K562 (cell line): ENCODE measurements at regions not wholly inside any gene's neighbourhood (a gene's known extent, or its start where the extent isn't known, plus 50 kb on each side); places are given as distances from the start of the nearest gene placed in this dataset.

ENCODE experiments used
- ATAC-seq: fragments of 200-7000 bp; cut with Tn5 transposase; 3 replicates; pipeline ENCODE4 v1.9.1; 2020; ENCODE audit warnings: moderate library complexity
- BruUV-seq: library from RNA; stranded (reverse); fragments of 400-500 nt; replicated peaks from 2 replicates; lab custom pipeline; 2021; lab: Mats Ljungman, UMichigan
- CTCF ChIA-PET: fragments of 300-600 bp; formaldehyde crosslinking; extraction: SDS; loops from one replicate; lab custom pipeline; 2021; ENCODE audit warnings: low intra/inter-chr PET ratio; lab: Yijun Ruan, JAX
- POLR2A ChIA-PET: fragments of 300-600, 350-650 bp; sonication (Branson Sonifier 250); formaldehyde crosslinking; extraction: SDS; loops from one replicate; lab custom pipeline; 2021; ENCODE audit warnings: antibody characterized with exemption, inconsistent platforms; lab: Yijun Ruan, JAX
- DNase-seq, 4 experiments: peaks; one replicate each; pipeline versions ENCODE4 v3.0.0 to v3.0.0-alpha.2; 2011 to 2018; ENCODE audit warnings: low spot score in 3 of 4, mixed read lengths in 3 of 4; ENCODE audit errors: extremely low read depth in 1 of 4
- FAIRE-seq: peaks from 2 replicates; lab custom pipeline; 2011; peaks lifted over from hg19 to GRCh38; lab: Jason Lieb, UNC
- H2AFZ ChIP-seq: 2 replicates; pipeline ENCODE4 v1.6.0; 2011; ENCODE audit warnings: low read depth, low read length, control low read depth, inconsistent platforms
- H3K27ac ChIP-seq: fragments of 200-600 bp; 3 replicates; pipeline ENCODE4 v1.8.0; 2011; ENCODE audit warnings: low read depth, mild to moderate bottlenecking, control low read depth, inconsistent platforms, low read length, moderate library complexity, mixed read lengths; ENCODE audit errors: extremely low read depth
- H3K27me3 ChIP-seq, 2 experiments: fragments of 300-600 bp in 1 of 2; 2 replicates in 1 of 2; 3 replicates in 1 of 2; pipeline versions ENCODE4 v1.6.0 to v1.8.0; 2011; ENCODE audit warnings: inconsistent platforms in 2 of 2, low read length in 2 of 2, mild to moderate bottlenecking in 1 of 2, mixed read lengths in 1 of 2, moderate library complexity in 1 of 2; ENCODE audit not compliant: control insufficient read depth in 2 of 2, insufficient read depth in 2 of 2
- H3K36me3 ChIP-seq: fragments of 300-600 bp; 3 replicates; pipeline ENCODE4 v1.8.0; 2011; ENCODE audit warnings: mild to moderate bottlenecking, low read length, inconsistent platforms; ENCODE audit not compliant: control insufficient read depth, insufficient read depth
- H3K4me1 ChIP-seq, 2 experiments: fragments of 200-600 bp in 1 of 2; replicated peaks in 1 of 2; 2 replicates in 1 of 2; 3 replicates in 1 of 2; pipeline versions ENCODE4 v1.5.1 to v1.8.0; 2011; ENCODE audit warnings: inconsistent platforms in 2 of 2, low read length in 2 of 2, mild to moderate bottlenecking in 1 of 2, mixed read lengths in 1 of 2, moderate library complexity in 1 of 2; ENCODE audit not compliant: control insufficient read depth in 2 of 2, insufficient read depth in 2 of 2
- H3K4me2 ChIP-seq: 2 replicates; pipeline ENCODE4 v1.6.1; 2011; ENCODE audit warnings: low read length, control low read depth, inconsistent platforms, mixed read lengths; ENCODE audit not compliant: insufficient read depth
- H3K4me3 ChIP-seq: fragments of 200-600 bp; sonication (generic), shearing (Covaris generic); 2 replicates; pipeline ENCODE4 v1.5.1; 2016; ENCODE audit warnings: control low read depth, inconsistent platforms
- H3K79me2 ChIP-seq: fragments of 200-600 bp; 3 replicates; pipeline ENCODE4 v1.8.0; 2011; ENCODE audit warnings: low read length, inconsistent platforms; ENCODE audit not compliant: control insufficient read depth, insufficient read depth
- H3K9ac ChIP-seq, 2 experiments: 2 replicates each; pipeline versions ENCODE4 v1.6.0 to v1.6.1; 2011; ENCODE audit warnings: low read depth in 2 of 2, low read length in 2 of 2, control low read depth in 1 of 2, inconsistent platforms in 1 of 2, mild to moderate bottlenecking in 1 of 2, mixed read lengths in 1 of 2; ENCODE audit not compliant: insufficient read depth in 1 of 2
- H3K9me1 ChIP-seq: one replicate; pipeline ENCODE4 v1.6.0; 2011; ENCODE audit warnings: inconsistent platforms, mild to moderate bottlenecking, low read length, moderate library complexity; ENCODE audit not compliant: control insufficient read depth, insufficient read depth
- H3K9me3 ChIP-seq: replicated peaks from 2 replicates; pipeline ENCODE4 v1.5.1; 2011; ENCODE audit warnings: low read depth, low read length, inconsistent platforms; ENCODE audit not compliant: control insufficient read depth, insufficient read depth
- H4K20me1 ChIP-seq: replicated peaks from 2 replicates; pipeline ENCODE4 v1.6.1; 2011; ENCODE audit warnings: low read length, inconsistent platforms, mixed read lengths; ENCODE audit not compliant: control insufficient read depth, insufficient read depth
- ARID1B ChIP-seq: fragments of 450-650 bp; IDR thresholded peaks from 2 replicates; pipeline ENCODE4 v1.6.1; 2016; ENCODE audit warnings: antibody characterized with exemption, mild to moderate bottlenecking, inconsistent platforms
- GABPB2 ChIP-seq: fragments of 250-450 bp; sonication (Bioruptor Pico); conservative IDR thresholded peaks from 2 replicates; pipeline ENCODE4 v1.5.1; 2021; ENCODE audit warnings: mild to moderate bottlenecking
- NBN ChIP-seq: fragments of 450-650 bp; IDR thresholded peaks from 2 replicates; pipeline ENCODE4 v1.6.1; 2016; ENCODE audit warnings: low read depth, mild to moderate bottlenecking
- RB1 ChIP-seq: fragments of 450-650 bp; IDR thresholded peaks from 2 replicates; pipeline ENCODE4 v1.6.1; 2017; ENCODE audit warnings: low read depth, mild to moderate bottlenecking
- RBM25 ChIP-seq: fragments of 200-400 bp; formaldehyde crosslinking; IDR thresholded peaks from 2 replicates; pipeline ENCODE4 v1.6.1; 2018; ENCODE audit warnings: low read length, low read depth, moderate library complexity; ENCODE audit not compliant: severe bottlenecking
- SAFB ChIP-seq: fragments of 200-400 bp; formaldehyde crosslinking; IDR thresholded peaks from 2 replicates; pipeline ENCODE4 v1.6.1; 2017; ENCODE audit warnings: low read depth, low read length, borderline replicate concordance
- SPI1 ChIP-seq: IDR thresholded peaks from 2 replicates; pipeline ENCODE4 v1.6.1; 2011; ENCODE audit warnings: low read depth, low read length, control low read depth, borderline replicate concordance
- SRSF3 ChIP-seq: fragments of 200-400 bp; formaldehyde crosslinking; IDR thresholded peaks from 2 replicates; pipeline ENCODE4 v1.6.1; 2016; ENCODE audit warnings: mild to moderate bottlenecking, low read length, moderate library complexity; ENCODE audit not compliant: insufficient read depth
- TBL1XR1 ChIP-seq, 2 experiments: IDR thresholded peaks; 2 replicates each; pipeline ENCODE4 v1.6.1; 2012; ENCODE audit warnings: improper control_type of control experiment in 2 of 2, low read length in 2 of 2, mild to moderate bottlenecking in 1 of 2
- TCF7 ChIP-seq: sonication (generic); IDR thresholded peaks from 2 replicates; pipeline ENCODE4 v1.6.1; 2016; ENCODE audit warnings: antibody characterized with exemption, borderline replicate concordance
- WGBS: fragments of 100-300 bp; shearing (Covaris generic); methylation state at CpG from one replicate; pipeline ENCODE4 v1.1.6; 2016; ENCODE audit warnings: low coverage, mixed read lengths; ENCODE audit not compliant: insufficient coverage; ENCODE audit errors: missing lambda C conversion rate; 5-methylcytosine and 5-hydroxymethylcytosine counted together
- in situ Hi-C: fragments of 300-500 bp; cut with MboI; formaldehyde crosslinking; loops from 4 replicates; pipeline ENCODE4 v1.15.0; 2018; ENCODE audit warnings: inconsistent platforms, mixed read lengths
- intact Hi-C: fragments of 100-400 bp; cut with micrococcal nuclease; formaldehyde crosslinking; loops from 2 replicates; pipeline ENCODE4 v1.14.2; 2022
- TF ChIP-seq, protein P1 (sequence below): sonication (generic); formaldehyde crosslinking; IDR thresholded peaks from 2 replicates; pipeline ENCODE4 v1.8.1; 2022; ENCODE audit warnings: missing genetic modification reagents
- TF ChIP-seq, protein P2 (sequence below): fragments of 450-650 bp; formaldehyde crosslinking; IDR thresholded peaks from 2 replicates; pipeline ENCODE4 v1.4.0; 2022; ENCODE audit warnings: mild to moderate bottlenecking, moderate library complexity

DNA sequence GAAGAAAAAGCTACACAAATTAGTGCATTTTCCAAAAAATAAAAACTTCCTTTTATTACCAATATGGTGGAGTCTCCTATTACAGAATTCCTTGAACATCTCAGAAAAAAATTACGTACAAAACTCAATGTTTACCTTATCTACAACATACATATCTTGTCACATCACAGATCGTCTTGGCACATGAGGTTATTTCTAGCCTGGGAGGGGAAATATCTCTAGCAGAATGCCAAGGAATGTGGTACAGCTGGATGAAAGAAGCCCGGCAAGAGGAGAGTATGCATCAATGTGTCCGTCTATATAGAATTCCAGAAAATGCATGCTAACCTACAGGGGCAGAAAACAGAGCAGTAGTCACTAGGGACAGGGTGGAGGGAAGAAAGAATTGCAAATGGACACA is 443.8 kb downstream of the ZSWIM6 start:
- Histone ChIP-seq H3K4me1 (no peaks in the 10 kb centered on the region), H3K9me3 (no peaks in the 10 kb centered on the region), H3K79me2 (no peaks in the 10 kb centered on the region), H3K36me3 (no peaks in the 10 kb centered on the region), H4K20me1 (no peaks in the 10 kb centered on the region), H3K9ac (no peak overlapping the region), H2AFZ (no peak overlapping the region), H3K9me1 (no peaks in the 10 kb centered on the region), H3K27me3 (no peaks in the 10 kb centered on the region), H3K4me2 (no peak overlapping the region), H3K4me3 (no peak overlapping the region), H3K27ac (no peak overlapping the region)
- 2% methylated on average over 4 of the region's 4 CpGs for WGBS
- TF ChIP-seq SAFB (no peak), TCF7 (no peak), SPI1 (no peak), RBM25 (no peak), ARID1B (no peak), NBN (no peak), GABPB2 (CRISPR knock-in tag) (no peak), RB1 (no peak), SRSF3 (no peak), TBL1XR1 (IDR thresholded peaks at IDR 0.05; ENCODE audit: low read length in 2 of 2) (no peak)
- TF ChIP-seq, protein P1, sequence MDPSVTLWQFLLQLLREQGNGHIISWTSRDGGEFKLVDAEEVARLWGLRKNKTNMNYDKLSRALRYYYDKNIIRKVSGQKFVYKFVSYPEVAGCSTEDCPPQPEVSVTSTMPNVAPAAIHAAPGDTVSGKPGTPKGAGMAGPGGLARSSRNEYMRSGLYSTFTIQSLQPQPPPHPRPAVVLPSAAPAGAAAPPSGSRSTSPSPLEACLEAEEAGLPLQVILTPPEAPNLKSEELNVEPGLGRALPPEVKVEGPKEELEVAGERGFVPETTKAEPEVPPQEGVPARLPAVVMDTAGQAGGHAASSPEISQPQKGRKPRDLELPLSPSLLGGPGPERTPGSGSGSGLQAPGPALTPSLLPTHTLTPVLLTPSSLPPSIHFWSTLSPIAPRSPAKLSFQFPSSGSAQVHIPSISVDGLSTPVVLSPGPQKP (CRISPR knock-in tag) = no peak
- TF ChIP-seq, protein P2, sequence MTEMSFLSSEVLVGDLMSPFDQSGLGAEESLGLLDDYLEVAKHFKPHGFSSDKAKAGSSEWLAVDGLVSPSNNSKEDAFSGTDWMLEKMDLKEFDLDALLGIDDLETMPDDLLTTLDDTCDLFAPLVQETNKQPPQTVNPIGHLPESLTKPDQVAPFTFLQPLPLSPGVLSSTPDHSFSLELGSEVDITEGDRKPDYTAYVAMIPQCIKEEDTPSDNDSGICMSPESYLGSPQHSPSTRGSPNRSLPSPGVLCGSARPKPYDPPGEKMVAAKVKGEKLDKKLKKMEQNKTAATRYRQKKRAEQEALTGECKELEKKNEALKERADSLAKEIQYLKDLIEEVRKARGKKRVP (CRISPR knock-in tag) = no peak
- no peak for DNase-seq
- in situ Hi-C loops (no loop called here), intact Hi-C loops (no loop called here)
- CTCF ChIA-PET = no interaction called here
- no TSS peak for BruUV-seq
- no peak for ATAC-seq
- FAIRE-seq = no peak
- POLR2A ChIA-PET = no interaction called here
